H1 (cell line): ENCODE measurements at regions not wholly inside any gene's neighbourhood (a gene's known extent, or its start where the extent isn't known, plus 50 kb on each side); places are given as distances from the start of the nearest gene placed in this dataset.
A peak's percentile ranks its signal among the peaks of the same experiment; 100 is the strongest.

Experiments
- CTCF ChIA-PET: fragments of 300-600 bp; sonication (Branson Sonifier 250); formaldehyde crosslinking; loops from one replicate; lab custom pipeline; 2021; ENCODE audit not compliant: partially characterized antibody; lab: Charles Lee
- POLR2A ChIA-PET: fragments of 300-600 bp; sonication (Branson Sonifier 250); formaldehyde crosslinking; loops from one replicate; lab custom pipeline; 2021; ENCODE audit warnings: inconsistent platforms; ENCODE audit not compliant: partially characterized antibody; lab: Charles Lee
- DNase-seq, 2 experiments: peaks; one replicate each; pipeline versions ENCODE4 v3.0.0 to v3.0.0-alpha.2; 2010 to 2022; ENCODE audit warnings: low spot score in 2 of 2, low read depth in 1 of 2, mixed read lengths in 1 of 2
- FAIRE-seq: peaks from 2 replicates; lab custom pipeline; 2011; peaks lifted over from hg19 to GRCh38; lab: Jason Lieb, UNC
- H2AFZ ChIP-seq: 2 replicates; pipeline ENCODE4 v1.8.1; 2012; ENCODE audit warnings: low read length, inconsistent platforms
- H2AK5ac ChIP-seq: 2 replicates; pipeline ENCODE4 v1.6.1; 2013; ENCODE audit warnings: low read depth, low read length
- H2BK120ac ChIP-seq: replicated peaks from 2 replicates; pipeline ENCODE3; 2013; ENCODE audit warnings: low read depth, low read length, inconsistent platforms
- H2BK12ac ChIP-seq: 2 replicates; pipeline ENCODE4 v1.6.1; 2013; ENCODE audit warnings: low read depth, low read length
- H2BK15ac ChIP-seq: 2 replicates; pipeline ENCODE4 v1.6.1; 2013; ENCODE audit warnings: low read length
- H2BK20ac ChIP-seq: 2 replicates; pipeline ENCODE4 v1.6.1; 2013; ENCODE audit warnings: low read length
- H2BK5ac ChIP-seq: 2 replicates; pipeline ENCODE4 v1.6.1; 2013; ENCODE audit warnings: low read depth, low read length
- H3K14ac ChIP-seq: 2 replicates; pipeline ENCODE4 v1.6.1; 2013; ENCODE audit warnings: inconsistent platforms; ENCODE audit not compliant: insufficient read length
- H3K18ac ChIP-seq: 2 replicates; pipeline ENCODE4 v1.6.1; 2013; ENCODE audit warnings: low read length; ENCODE audit errors: extremely low read depth
- H3K23ac ChIP-seq: 2 replicates; pipeline ENCODE4 v1.6.1; 2013; ENCODE audit warnings: inconsistent platforms; ENCODE audit not compliant: insufficient read length
- H3K23me2 ChIP-seq: 2 replicates; pipeline ENCODE4 v1.6.1; 2013; ENCODE audit warnings: low read depth, low read length
- H3K27ac ChIP-seq: 2 replicates; pipeline ENCODE4 v1.6.1; 2011; ENCODE audit warnings: low read depth, low read length, inconsistent platforms
- H3K27me3 ChIP-seq, 4 experiments: replicated peaks in 1 of 4; 1 replicate in 1 of 4; 2 replicates in 3 of 4; pipeline versions ENCODE4 v1.6.1 to v1.8.1; 2011 to 2013; ENCODE audit warnings: low read length in 3 of 4, mild to moderate bottlenecking in 3 of 4, inconsistent platforms in 2 of 4, mixed read lengths in 2 of 4, moderate library complexity in 1 of 4; ENCODE audit not compliant: control insufficient read depth in 3 of 4, insufficient read depth in 3 of 4; ENCODE audit errors: extremely low read depth in 1 of 4
- H3K36me3 ChIP-seq, 4 experiments: 2 replicates each; pipeline versions ENCODE4 v1.6.1 to v1.8.1; 2011 to 2013; ENCODE audit warnings: mild to moderate bottlenecking in 4 of 4, low read length in 3 of 4, moderate library complexity in 2 of 4, control low read depth in 1 of 4, inconsistent platforms in 1 of 4; ENCODE audit not compliant: insufficient read depth in 4 of 4, control insufficient read depth in 2 of 4
- H3K4ac ChIP-seq: replicated peaks from 2 replicates; pipeline ENCODE3; 2013; ENCODE audit warnings: low read length, low read depth, mixed read lengths, inconsistent platforms; ENCODE audit not compliant: insufficient read length
- H3K4me1 ChIP-seq, 4 experiments: replicated peaks in 1 of 4; 1 replicate in 1 of 4; 2 replicates in 3 of 4; pipeline versions ENCODE4 v1.6.1 to v1.8.1; 2011 to 2013; ENCODE audit warnings: low read length in 3 of 4, inconsistent platforms in 2 of 4, mixed read lengths in 1 of 4; ENCODE audit not compliant: insufficient read depth in 4 of 4, control insufficient read depth in 3 of 4
- H3K4me2 ChIP-seq, 2 experiments: 2 replicates each; pipeline versions ENCODE4 v1.6.1 to v1.8.1; 2011 to 2013; ENCODE audit warnings: low read depth in 2 of 2, low read length in 2 of 2, control low read depth in 1 of 2, inconsistent platforms in 1 of 2, mild to moderate bottlenecking in 1 of 2; ENCODE audit not compliant: insufficient read depth in 1 of 2
- H3K4me3 ChIP-seq, 4 experiments: fragments of 200-600, 300-600 bp in 1 of 4; sonication (generic), shearing (Covaris generic), sonication (Bioruptor Twin) in 1 of 4; 2 replicates each; pipeline versions ENCODE4 v1.5.1 to v1.8.1; 2011 to 2016; ENCODE audit warnings: low read length in 4 of 4, low read depth in 3 of 4, control low read depth in 2 of 4, inconsistent platforms in 2 of 4, mild to moderate bottlenecking in 2 of 4, mixed read lengths in 1 of 4, moderate library complexity in 1 of 4; ENCODE audit not compliant: insufficient read depth in 2 of 4; ENCODE audit errors: extremely low read depth in 1 of 4
- H3K56ac ChIP-seq: replicated peaks from 2 replicates; pipeline ENCODE3; 2013; ENCODE audit warnings: low read depth, mild to moderate bottlenecking, mixed read lengths, low read length, inconsistent platforms; ENCODE audit not compliant: insufficient read length
- H3K79me1 ChIP-seq: 2 replicates; pipeline ENCODE4 v1.6.1; 2013; ENCODE audit warnings: low read depth, low read length, control low read depth
- H3K79me2 ChIP-seq, 2 experiments: 2 replicates each; pipeline versions ENCODE4 v1.6.1 to v1.8.1; 2012 to 2013; ENCODE audit warnings: low read length in 2 of 2, mild to moderate bottlenecking in 2 of 2, inconsistent platforms in 1 of 2; ENCODE audit not compliant: insufficient read depth in 2 of 2, control insufficient read depth in 1 of 2
- H3K9ac ChIP-seq, 4 experiments: replicated peaks in 1 of 4; 1 replicate in 1 of 4; 2 replicates in 3 of 4; pipeline versions ENCODE4 v1.6.1 to v1.8.1; 2011 to 2013; ENCODE audit warnings: low read depth in 3 of 4, low read length in 3 of 4, control low read depth in 2 of 4, mild to moderate bottlenecking in 2 of 4, moderate library complexity in 2 of 4, inconsistent platforms in 1 of 4; ENCODE audit errors: extremely low read depth in 1 of 4
- H3K9me3 ChIP-seq, 2 experiments: 2 replicates each; pipeline versions ENCODE4 v1.6.1 to v1.8.1; 2012 to 2013; ENCODE audit warnings: mild to moderate bottlenecking in 2 of 2, moderate library complexity in 2 of 2, control low read depth in 1 of 2, inconsistent platforms in 1 of 2, low read depth in 1 of 2, low read length in 1 of 2, mixed read lengths in 1 of 2; ENCODE audit not compliant: insufficient read depth in 2 of 2
- H4K20me1 ChIP-seq, 2 experiments: replicated peaks in 1 of 2; 2 replicates each; pipeline versions ENCODE3 to v1.8.1; 2011 to 2013; ENCODE audit warnings: inconsistent platforms in 2 of 2, low read length in 2 of 2, mild to moderate bottlenecking in 1 of 2; ENCODE audit not compliant: insufficient read depth in 2 of 2, control insufficient read depth in 1 of 2
- H4K5ac ChIP-seq: 2 replicates; pipeline ENCODE4 v1.6.1; 2013; ENCODE audit warnings: low read length, low read depth, mixed read lengths, inconsistent platforms; ENCODE audit not compliant: insufficient read length
- H4K8ac ChIP-seq: 2 replicates; pipeline ENCODE4 v1.8.0; 2013; ENCODE audit warnings: mild to moderate bottlenecking, moderate library complexity, low read length, inconsistent platforms; ENCODE audit not compliant: insufficient read depth; ENCODE audit errors: extremely low read depth
- H4K91ac ChIP-seq: replicated peaks from 2 replicates; pipeline ENCODE3; 2013; ENCODE audit warnings: low read length, mixed read lengths, inconsistent platforms; ENCODE audit not compliant: insufficient read length
- ATF3 ChIP-seq: IDR thresholded peaks from 2 replicates; pipeline ENCODE4 v1.6.1; 2011; ENCODE audit warnings: low read depth, mild to moderate bottlenecking, low read length; ENCODE audit not compliant: insufficient read depth
- JUN ChIP-seq: IDR thresholded peaks from 2 replicates; pipeline ENCODE4 v1.6.1; 2011; ENCODE audit warnings: low read depth, mild to moderate bottlenecking, improper control_type of control experiment, low read length
- JUND ChIP-seq: IDR thresholded peaks from 2 replicates; pipeline ENCODE4 v1.6.1; 2011; ENCODE audit warnings: mild to moderate bottlenecking, improper control_type of control experiment, low read length
- NANOG ChIP-seq: IDR thresholded peaks from 2 replicates; pipeline ENCODE4 v1.6.1; 2011; ENCODE audit warnings: low read length, low read depth, mild to moderate bottlenecking, inconsistent platforms; ENCODE audit not compliant: insufficient read depth, poor library complexity, severe bottlenecking
- WGBS, 2 experiments: shearing (Covaris generic) in 1 of 2; methylation state at CpG; one replicate each; pipeline versions ENCODE4 v1.1.6 to v1.1.7; 2013 to 2015; ENCODE audit warnings: low lambda C conversion rate in 2 of 2, mixed read lengths in 2 of 2, inconsistent platforms in 1 of 2, low coverage in 1 of 2, missing lambda C conversion rate in 1 of 2; ENCODE audit not compliant: insufficient replicate concordance in 2 of 2, insufficient coverage in 1 of 2, insufficient read length in 1 of 2; ENCODE audit errors: extremely low coverage in 1 of 2, missing lambda C conversion rate in 1 of 2; 5-methylcytosine and 5-hydroxymethylcytosine counted together

- 71% methylated on average over 6 of the region's 6 CpGs; no CpG with 5 or more reads in 1 of the 2 experiments for WGBS, 2 experiments
- Histone ChIP-seq H3K27me3 (no peaks in the 10 kb centered on the region), H4K5ac (no peak overlapping the region), H3K14ac (no peak overlapping the region), H3K4me1 (peaks cover 0 to 6% (median 0%) of the 10 kb centered on the region in 4 experiments; a peak in 1 of 7 replicates), H3K79me2 (no peaks in the 10 kb centered on the region), H3K4ac (no peak overlapping the region), H3K27ac (no peak overlapping the region), H2AFZ (no peak overlapping the region; the same call in 1 of the 2 replicates), H3K23me2 (no peaks in the 10 kb centered on the region), H2BK20ac (no peak overlapping the region), H2BK15ac (no peak overlapping the region), H2BK5ac (no peak overlapping the region), H4K91ac (no peak overlapping the region), H3K4me2 (no peak overlapping the region), H3K36me3 (no peaks in the 10 kb centered on the region), H3K18ac (no peak overlapping the region), H3K4me3 (no peak overlapping the region), H4K20me1 (no peaks in the 10 kb centered on the region), H4K8ac (no peak overlapping the region), H3K9me3 (no peaks in the 10 kb centered on the region), H2AK5ac (no peak overlapping the region), H3K23ac (no peak overlapping the region), H3K56ac (no peak overlapping the region), H2BK120ac (no peak overlapping the region), H2BK12ac (no peak overlapping the region), H3K9ac (no peak overlapping the region; a peak in 1 of 7 replicates), H3K79me1 (no peaks in the 10 kb centered on the region)
- peak; percentile 94 for TF ChIP-seq JUND
- no peak for TF ChIP-seq NANOG
- TF ChIP-seq JUN, result peak; percentile 52; the same call in 1 of the 2 replicates
- 0 out of 2 replicates have a peak, but pooled peaks have one; percentile 55 for TF ChIP-seq ATF3
- CTCF ChIA-PET, result interaction anchor here (0.8 kb wide), 1 partner anchor 8 kb away, joined by 3 read pairs; no protein-coding TSS in a partner anchor
- no peak for DNase-seq
- FAIRE-seq, result peak; percentile 52
- POLR2A ChIA-PET, result no interaction called here
Observed at GRCh38 chr4:180617196-180617595, 1626.0 kb upstream of the TENM3 start.
